H1 (cell line): ENCODE measurements at regions not wholly inside any gene's neighbourhood (a gene's known extent, or its start where the extent isn't known, plus 50 kb on each side); places are given as distances from the start of the nearest gene placed in this dataset.

Source experiments
- BRCA1 ChIP-seq: IDR thresholded peaks from 2 replicates; pipeline ENCODE4 v1.6.1; 2012; ENCODE audit warnings: low read depth, low read length, improper control_type of control experiment
- KDM5A ChIP-seq: fragments of 200-600 bp; IDR thresholded peaks from 2 replicates; pipeline ENCODE4 v1.7.1; 2012; ENCODE audit warnings: mild to moderate bottlenecking, low read length, inconsistent platforms, mixed read lengths
- TF ChIP-seq, protein P1 (sequence below): IDR thresholded peaks from 2 replicates; pipeline ENCODE4 v1.6.1; 2012; ENCODE audit warnings: inconsistent platforms

DNA sequence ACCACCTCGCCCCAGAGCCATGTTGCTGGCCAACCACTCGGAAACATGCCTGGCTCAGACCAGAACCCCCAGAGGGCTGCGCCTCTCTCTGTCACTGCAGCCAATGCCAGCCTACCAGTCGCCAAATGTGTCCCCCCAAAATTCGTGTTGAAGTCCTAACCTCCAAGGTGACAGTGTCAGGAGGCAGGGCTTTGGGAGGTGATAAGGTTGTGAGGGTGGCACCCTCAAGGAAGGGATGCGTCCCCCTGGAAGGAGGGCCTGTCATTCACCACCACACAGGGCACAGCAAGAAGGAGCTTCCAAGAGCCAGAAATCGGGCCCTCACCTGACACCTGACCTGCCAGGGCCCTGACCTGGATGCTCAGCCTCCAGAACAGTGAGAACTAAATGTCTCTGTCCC is 291.9 kb upstream of the SALL3 start (continued):
- TF ChIP-seq KDM5A (no peak), BRCA1 (no peak)
- TF ChIP-seq, protein P1, sequence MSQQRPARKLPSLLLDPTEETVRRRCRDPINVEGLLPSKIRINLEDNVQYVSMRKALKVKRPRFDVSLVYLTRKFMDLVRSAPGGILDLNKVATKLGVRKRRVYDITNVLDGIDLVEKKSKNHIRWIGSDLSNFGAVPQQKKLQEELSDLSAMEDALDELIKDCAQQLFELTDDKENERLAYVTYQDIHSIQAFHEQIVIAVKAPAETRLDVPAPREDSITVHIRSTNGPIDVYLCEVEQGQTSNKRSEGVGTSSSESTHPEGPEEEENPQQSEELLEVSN = no peak
- TF ChIP-seq, all 59 proteins: peak for 0
